Spinal cord (tissue), 9 donors: ENCODE measurements at regions not wholly inside any gene's neighbourhood (a gene's known extent, or its start where the extent isn't known, plus 50 kb on each side); places are given as distances from the start of the nearest gene placed in this dataset.

ENCODE experiments used
- DNase-seq, 6 donors: peaks; one replicate each; pipeline versions ENCODE4 v3.0.0 to v3.0.0-alpha.2; 2013 to 2015; ENCODE audit warnings: low spot score in 6 of 6, low read depth in 4 of 6
- H3K27ac ChIP-seq: one replicate; pipeline ENCODE4 v1.5.1; 2013; ENCODE audit warnings: low read depth, low read length, control low read depth
- H3K27me3 ChIP-seq: one replicate; pipeline ENCODE4 v1.6.1; 2013; ENCODE audit warnings: low read length; ENCODE audit not compliant: control insufficient read depth, insufficient read depth
- H3K36me3 ChIP-seq: one replicate; pipeline ENCODE4 v1.6.1; 2013; ENCODE audit warnings: low read length; ENCODE audit not compliant: control insufficient read depth, insufficient read depth
- H3K4me1 ChIP-seq: one replicate; pipeline ENCODE4 v1.6.1; 2013; ENCODE audit warnings: low read length; ENCODE audit not compliant: control insufficient read depth, insufficient read depth
- H3K4me3 ChIP-seq: one replicate; pipeline ENCODE4 v1.5.1; 2013; ENCODE audit warnings: low read depth, low read length, control low read depth
- H3K9me3 ChIP-seq: one replicate; pipeline ENCODE4 v1.6.1; 2013; ENCODE audit warnings: low read length; ENCODE audit not compliant: control insufficient read depth, insufficient read depth
- WGBS: methylation state at CpG from one replicate; pipeline ENCODE4 v1.1.5; 2013; ENCODE audit warnings: missing lambda C conversion rate; ENCODE audit not compliant: insufficient coverage; 5-methylcytosine and 5-hydroxymethylcytosine counted together
- donor health status: healthy.

DNA sequence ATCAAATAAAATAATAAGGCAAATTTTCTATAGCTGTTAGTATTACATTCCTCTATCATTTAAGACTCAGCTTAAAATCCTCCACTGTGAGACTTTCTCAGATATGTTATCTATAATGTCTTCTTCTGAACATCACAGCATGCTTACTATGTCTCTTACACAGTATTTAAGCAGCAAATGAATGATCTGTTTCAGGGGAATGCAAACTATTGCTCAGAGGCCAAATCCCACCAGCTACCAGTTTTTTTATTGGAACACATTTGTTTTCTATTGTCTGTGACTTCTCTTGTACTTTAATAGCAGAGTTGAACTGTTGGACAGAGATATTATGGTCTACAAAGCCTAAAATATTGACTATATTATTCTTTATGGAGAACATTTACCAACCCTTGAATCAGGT is 59.6 kb downstream of the C3orf38 start:
- Histone ChIP-seq H3K27me3 (no peaks in the 10 kb centered on the region), H3K9me3 (no peaks in the 10 kb centered on the region), H3K36me3 (no peaks in the 10 kb centered on the region), H3K27ac (no peak overlapping the region), H3K4me3 (no peak overlapping the region), H3K4me1 (no peaks in the 10 kb centered on the region)
- DNase-seq: no peak

GRCh38 chr3:88211096-88211890 is 61.5 kb downstream of the C3orf38 start:
- DNase-seq: no peak
- 94% methylated on average over 2 of the region's 2 CpGs for WGBS
- H3K9me3 ChIP-seq: no peaks in the 10 kb centered on the region
- no peak overlapping the region for H3K27ac ChIP-seq
- no peaks in the 10 kb centered on the region for H3K36me3 ChIP-seq
- no peaks in the 10 kb centered on the region for H3K27me3 ChIP-seq
- H3K4me3 ChIP-seq: no peak overlapping the region
- H3K4me1 ChIP-seq: no peaks in the 10 kb centered on the region

DNA sequence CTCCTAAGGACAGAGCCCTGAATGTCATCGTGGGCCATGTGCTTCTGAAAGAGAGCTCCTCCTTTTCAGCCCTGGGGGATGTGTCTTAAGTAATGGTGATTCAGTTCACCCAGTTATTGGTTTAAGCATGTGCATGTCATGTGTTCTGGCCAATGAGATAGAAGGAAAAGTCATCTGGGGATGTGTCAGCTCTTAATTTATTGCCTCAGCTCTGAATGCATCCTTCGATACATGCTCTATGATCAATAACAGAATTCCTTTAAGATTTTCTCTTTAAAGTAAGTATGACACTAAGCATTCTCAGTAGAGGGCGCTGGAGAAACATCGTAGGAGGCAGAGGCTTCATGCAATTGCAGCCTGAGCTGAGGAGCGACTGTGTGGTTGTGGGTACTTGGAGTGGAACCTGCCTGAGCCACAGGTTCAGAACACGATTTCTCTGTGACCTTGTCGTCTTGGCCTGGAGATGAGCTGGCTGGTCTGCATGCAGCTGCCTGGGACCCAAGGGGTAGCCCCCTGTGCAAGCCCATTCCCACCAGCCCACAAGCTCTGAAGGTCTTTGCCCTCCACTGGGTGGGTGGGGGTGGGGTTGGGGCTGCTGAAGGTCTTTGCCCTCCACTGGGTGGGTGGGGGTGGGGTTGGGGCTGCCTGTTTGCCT is 69.5 kb downstream of the C3orf38 start:
- peak; percentile 13 to 93 (median 44) for DNase-seq
- no peak overlapping the region for H3K4me3 ChIP-seq
- H3K9me3 ChIP-seq: no peaks in the 10 kb centered on the region
- WGBS: 10% methylated on average over 4 of the region's 7 CpGs
- H3K36me3 ChIP-seq: no peaks in the 10 kb centered on the region
- no peak overlapping the region for H3K27ac ChIP-seq
- no peaks in the 10 kb centered on the region for H3K27me3 ChIP-seq
- no peaks in the 10 kb centered on the region for H3K4me1 ChIP-seq

GRCh38 chr3:88220126-88220525 is 70.4 kb downstream of the C3orf38 start:
- Histone ChIP-seq H3K27ac (no peak overlapping the region), H3K9me3 (no peaks in the 10 kb centered on the region), H3K36me3 (no peaks in the 10 kb centered on the region), H3K4me3 (no peak overlapping the region), H3K4me1 (no peaks in the 10 kb centered on the region), H3K27me3 (no peaks in the 10 kb centered on the region)
- 86% methylated on average over 2 of the region's 4 CpGs for WGBS
- no peak for DNase-seq

DNA sequence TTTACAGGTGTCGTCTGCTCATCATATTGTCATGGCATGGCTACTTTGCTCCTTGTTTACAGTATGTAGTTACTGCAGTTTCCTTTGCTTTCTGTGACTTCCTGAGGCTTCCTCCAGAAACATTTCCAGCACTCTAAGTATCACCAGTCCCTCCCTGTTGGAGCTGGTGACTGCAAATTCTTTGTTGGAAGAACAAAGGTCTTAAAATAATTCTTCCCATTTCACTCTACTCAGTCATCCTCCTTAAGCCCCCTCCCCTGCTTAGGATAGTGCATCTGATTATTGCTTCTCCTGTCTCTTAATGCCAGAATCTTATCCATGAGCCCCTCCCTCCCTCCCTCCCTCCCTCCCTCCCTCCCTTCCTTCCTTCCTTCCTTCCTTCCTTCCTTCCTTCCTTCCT is 72.0 kb downstream of the C3orf38 start:
- no CpG with 5 or more reads among the region's 1 CpG for WGBS
- Histone ChIP-seq H3K4me1 (no peaks in the 10 kb centered on the region), H3K27me3 (no peaks in the 10 kb centered on the region), H3K36me3 (no peaks in the 10 kb centered on the region), H3K4me3 (no peak overlapping the region), H3K27ac (no peak overlapping the region), H3K9me3 (no peaks in the 10 kb centered on the region)
- DNase-seq: peak in 1 of 6 donors; percentile 7

- no peak overlapping the region for H3K27ac ChIP-seq
- DNase-seq: peak in 1 of 6 donors; percentile 12
- H3K36me3 ChIP-seq: no peaks in the 10 kb centered on the region
- H3K9me3 ChIP-seq: no peaks in the 10 kb centered on the region
- H3K4me3 ChIP-seq: no peak overlapping the region
- H3K27me3 ChIP-seq: no peaks in the 10 kb centered on the region
- WGBS: 100% methylated on average over 1 of the region's 2 CpGs
- no peaks in the 10 kb centered on the region for H3K4me1 ChIP-seq
These were observed 72.6 kb downstream of the C3orf38 start for GRCh38 chr3:88222343-88222742.

DNA sequence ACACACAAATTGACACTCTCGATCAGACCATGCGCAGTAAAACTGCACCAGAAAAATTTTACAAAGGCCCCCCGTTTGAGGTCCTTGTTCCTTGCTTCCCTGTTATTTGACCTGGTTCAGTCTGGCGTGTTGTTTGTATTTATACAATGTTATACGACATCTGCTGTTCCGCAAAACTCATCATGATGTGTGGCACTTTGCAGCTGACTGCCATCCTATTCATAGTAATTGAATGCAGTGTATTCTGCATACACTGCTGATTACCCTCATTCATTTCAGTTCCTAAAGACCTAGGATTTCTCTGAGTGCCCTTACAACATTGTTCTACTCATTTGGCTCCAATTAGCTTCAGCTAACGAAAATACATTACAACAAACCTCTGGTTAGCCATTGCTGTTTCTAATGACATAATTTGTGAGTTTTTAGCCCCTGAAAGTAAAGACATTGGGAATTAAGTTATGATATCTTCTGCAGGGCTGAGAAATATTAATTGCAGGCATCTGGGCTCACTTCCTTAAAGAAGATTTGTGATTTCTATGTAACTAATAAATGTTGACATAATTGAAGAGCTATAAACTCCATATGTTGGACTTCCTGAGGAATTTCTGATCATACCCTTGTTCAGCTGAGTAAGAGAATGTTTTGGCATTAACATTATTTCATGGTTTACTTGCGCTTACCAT is 75.7 kb downstream of the C3orf38 start:
- Histone ChIP-seq H3K27ac (no peak overlapping the region), H3K27me3 (no peaks in the 10 kb centered on the region), H3K4me3 (no peak overlapping the region), H3K36me3 (no peaks in the 10 kb centered on the region), H3K4me1 (no peaks in the 10 kb centered on the region), H3K9me3 (no peaks in the 10 kb centered on the region)
- DNase-seq: peak in 3 of 6 donors; percentile 4 to 74 (median 62)
- 14% methylated on average over 2 of the region's 8 CpGs for WGBS

- WGBS: 100% methylated on average over 1 of the region's 3 CpGs
- H3K4me1 ChIP-seq: no peaks in the 10 kb centered on the region
- H3K27me3 ChIP-seq: no peaks in the 10 kb centered on the region
- no peak overlapping the region for H3K27ac ChIP-seq
- no peaks in the 10 kb centered on the region for H3K9me3 ChIP-seq
- no peaks in the 10 kb centered on the region for H3K36me3 ChIP-seq
- H3K4me3 ChIP-seq: no peak overlapping the region
- no peak for DNase-seq
These were observed 77.2 kb downstream of the C3orf38 start for GRCh38 chr3:88226910-88227309.

- Histone ChIP-seq H3K4me1 (no peaks in the 10 kb centered on the region), H3K27me3 (no peaks in the 10 kb centered on the region), H3K9me3 (peaks cover 2% of the 10 kb centered on the region), H3K27ac (no peak overlapping the region), H3K4me3 (no peak overlapping the region), H3K36me3 (no peaks in the 10 kb centered on the region)
- DNase-seq: no peak
- 89% methylated on average over 1 of the region's 7 CpGs for WGBS
These were observed 80.9 kb downstream of the C3orf38 start for GRCh38 chr3:88230638-88231037.
